ENCODE measurements at regions not wholly inside any gene's neighbourhood (a gene's known extent, or its start where the extent isn't known, plus 50 kb on each side); places are given as distances from the start of the nearest gene placed in this dataset.

- TF ChIP-seq SUZ12 (IDR thresholded peaks at IDR 0.05; ENCODE audit: extremely low read depth, insufficient read depth, insufficient read length): no peak
- TF ChIP-seq ZNF274 (IDR thresholded peaks at IDR 0.05; ENCODE audit: low read depth, low read length): no peak
Observed at GRCh38 chr12:124495194-124495983, 72.0 kb downstream of the NCOR2 start.
